ENCODE measurements at regions not wholly inside any gene's neighbourhood (a gene's known extent, or its start where the extent isn't known, plus 50 kb on each side); places are given as distances from the start of the nearest gene placed in this dataset.

DNA sequence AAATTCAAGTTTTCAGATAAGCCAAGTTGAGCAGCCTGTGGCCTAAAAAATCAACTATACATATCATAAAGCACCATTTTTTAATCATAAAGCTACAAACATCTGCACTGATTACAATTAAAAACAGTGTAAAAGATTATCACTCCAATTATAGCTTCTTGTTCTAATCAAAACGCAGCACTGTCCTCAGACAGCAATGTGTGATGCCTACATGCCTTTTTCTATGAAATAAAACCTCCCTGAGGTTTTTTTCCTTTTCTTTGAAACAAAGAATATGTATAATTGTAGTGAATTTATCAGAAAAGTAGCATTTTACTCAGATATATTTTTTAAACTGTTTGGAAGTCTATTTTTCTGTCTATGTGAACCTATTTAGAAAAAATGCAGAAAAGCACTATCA is 366.1 kb upstream of the CCNH start (continued):
- TF ChIP-seq HNRNPH1 (optimal IDR thresholded peaks at IDR 0.05; ENCODE audit: low read depth, low read length) (no peak), HOXB6 (CRISPR knock-in tag; IDR thresholded peaks at IDR 0.05; ENCODE audit: borderline replicate concordance) (no peak)

DNA sequence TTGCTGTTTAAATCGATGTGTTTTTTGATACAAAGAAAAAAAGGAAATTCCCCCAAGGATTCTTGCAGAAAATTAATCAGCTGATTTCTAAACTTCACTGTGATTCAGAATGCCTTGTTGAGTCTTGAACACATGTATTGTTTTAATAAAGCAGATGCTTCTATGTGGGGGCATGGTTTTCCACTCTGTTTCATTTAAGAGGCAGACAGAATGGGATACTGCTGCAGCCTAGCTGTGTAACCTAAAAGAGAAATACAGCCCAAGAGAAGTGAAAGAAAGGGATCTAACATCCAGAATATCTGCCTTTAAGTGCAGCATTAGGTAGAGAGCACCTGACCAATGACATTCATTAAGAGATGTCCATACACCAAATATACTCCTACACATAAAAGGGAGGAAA is 365.1 kb upstream of the CCNH start:
- CTCF ChIA-PET (ENCODE audit: low intra/inter-chr PET ratio), result no interaction called here
- no peaks in the 10 kb centered on the region for H3K9me1 ChIP-seq (ENCODE audit: control insufficient read depth, insufficient read depth, low read length)
- no peaks in the 10 kb centered on the region for H3K4me1 ChIP-seq (replicated peaks in 1 of 2; ENCODE audit: control insufficient read depth in 2 of 2, insufficient read depth in 2 of 2, low read length in 2 of 2)
- BruUV-seq (replicated peaks), result no TSS peak
- 4% methylated on average over 1 of the region's 1 CpG for WGBS (ENCODE audit: insufficient coverage, low coverage, missing lambda C conversion rate)
- H2AFZ ChIP-seq (ENCODE audit: low read depth, low read length), result no peak overlapping the region
- no peaks in the 10 kb centered on the region for H3K27me3 ChIP-seq (ENCODE audit: control insufficient read depth in 2 of 2, insufficient read depth in 2 of 2, low read length in 2 of 2)
- no peaks in the 10 kb centered on the region for H3K9me3 ChIP-seq (replicated peaks; ENCODE audit: control insufficient read depth, insufficient read depth, low read depth, low read length)
- H3K36me3 ChIP-seq (ENCODE audit: control insufficient read depth, insufficient read depth, low read length), result no peaks in the 10 kb centered on the region
- no peak overlapping the region for H3K9ac ChIP-seq (ENCODE audit: insufficient read depth in 1 of 2, low read depth in 2 of 2, low read length in 2 of 2)
- H3K4me3 ChIP-seq, result no peak overlapping the region
- no peak for FAIRE-seq
- H4K20me1 ChIP-seq (replicated peaks; ENCODE audit: control insufficient read depth, insufficient read depth, low read length), result no peaks in the 10 kb centered on the region
- no peaks in the 10 kb centered on the region for H3K79me2 ChIP-seq (ENCODE audit: control insufficient read depth, insufficient read depth, low read length)
- POLR2A ChIA-PET, result no interaction called here
- intact Hi-C loops (cut with micrococcal nuclease) (loop anchor here (10.0 kb wide), 1 partner anchor 353 kb away; no protein-coding TSS in a partner anchor), in situ Hi-C loops (cut with MboI) (no loop called here)
- H3K27ac ChIP-seq (ENCODE audit: extremely low read depth, low read depth, low read length), result no peak overlapping the region
- no peak for ATAC-seq
- DNase-seq (ENCODE audit: extremely low read depth in 1 of 4, low spot score in 3 of 4), result no peak
- no peak overlapping the region for H3K4me2 ChIP-seq (ENCODE audit: insufficient read depth, low read length)
- TF ChIP-seq KLF6 (CRISPR knock-in tag; IDR thresholded peaks at IDR 0.05; ENCODE audit: borderline replicate concordance) (no peak), RFX5 (IDR thresholded peaks at IDR 0.05; ENCODE audit: low read depth, low read length) (no peak), SIRT6 (IDR thresholded peaks at IDR 0.05; ENCODE audit: low read depth, low read length) (no peak)
- TF ChIP-seq, protein P1, sequence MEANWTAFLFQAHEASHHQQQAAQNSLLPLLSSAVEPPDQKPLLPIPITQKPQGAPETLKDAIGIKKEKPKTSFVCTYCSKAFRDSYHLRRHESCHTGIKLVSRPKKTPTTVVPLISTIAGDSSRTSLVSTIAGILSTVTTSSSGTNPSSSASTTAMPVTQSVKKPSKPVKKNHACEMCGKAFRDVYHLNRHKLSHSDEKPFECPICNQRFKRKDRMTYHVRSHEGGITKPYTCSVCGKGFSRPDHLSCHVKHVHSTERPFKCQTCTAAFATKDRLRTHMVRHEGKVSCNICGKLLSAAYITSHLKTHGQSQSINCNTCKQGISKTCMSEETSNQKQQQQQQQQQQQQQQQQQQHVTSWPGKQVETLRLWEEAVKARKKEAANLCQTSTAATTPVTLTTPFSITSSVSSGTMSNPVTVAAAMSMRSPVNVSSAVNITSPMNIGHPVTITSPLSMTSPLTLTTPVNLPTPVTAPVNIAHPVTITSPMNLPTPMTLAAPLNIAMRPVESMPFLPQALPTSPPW (CRISPR knock-in tag; IDR thresholded peaks at IDR 0.05), result no peak
- TF ChIP-seq, protein P2, sequence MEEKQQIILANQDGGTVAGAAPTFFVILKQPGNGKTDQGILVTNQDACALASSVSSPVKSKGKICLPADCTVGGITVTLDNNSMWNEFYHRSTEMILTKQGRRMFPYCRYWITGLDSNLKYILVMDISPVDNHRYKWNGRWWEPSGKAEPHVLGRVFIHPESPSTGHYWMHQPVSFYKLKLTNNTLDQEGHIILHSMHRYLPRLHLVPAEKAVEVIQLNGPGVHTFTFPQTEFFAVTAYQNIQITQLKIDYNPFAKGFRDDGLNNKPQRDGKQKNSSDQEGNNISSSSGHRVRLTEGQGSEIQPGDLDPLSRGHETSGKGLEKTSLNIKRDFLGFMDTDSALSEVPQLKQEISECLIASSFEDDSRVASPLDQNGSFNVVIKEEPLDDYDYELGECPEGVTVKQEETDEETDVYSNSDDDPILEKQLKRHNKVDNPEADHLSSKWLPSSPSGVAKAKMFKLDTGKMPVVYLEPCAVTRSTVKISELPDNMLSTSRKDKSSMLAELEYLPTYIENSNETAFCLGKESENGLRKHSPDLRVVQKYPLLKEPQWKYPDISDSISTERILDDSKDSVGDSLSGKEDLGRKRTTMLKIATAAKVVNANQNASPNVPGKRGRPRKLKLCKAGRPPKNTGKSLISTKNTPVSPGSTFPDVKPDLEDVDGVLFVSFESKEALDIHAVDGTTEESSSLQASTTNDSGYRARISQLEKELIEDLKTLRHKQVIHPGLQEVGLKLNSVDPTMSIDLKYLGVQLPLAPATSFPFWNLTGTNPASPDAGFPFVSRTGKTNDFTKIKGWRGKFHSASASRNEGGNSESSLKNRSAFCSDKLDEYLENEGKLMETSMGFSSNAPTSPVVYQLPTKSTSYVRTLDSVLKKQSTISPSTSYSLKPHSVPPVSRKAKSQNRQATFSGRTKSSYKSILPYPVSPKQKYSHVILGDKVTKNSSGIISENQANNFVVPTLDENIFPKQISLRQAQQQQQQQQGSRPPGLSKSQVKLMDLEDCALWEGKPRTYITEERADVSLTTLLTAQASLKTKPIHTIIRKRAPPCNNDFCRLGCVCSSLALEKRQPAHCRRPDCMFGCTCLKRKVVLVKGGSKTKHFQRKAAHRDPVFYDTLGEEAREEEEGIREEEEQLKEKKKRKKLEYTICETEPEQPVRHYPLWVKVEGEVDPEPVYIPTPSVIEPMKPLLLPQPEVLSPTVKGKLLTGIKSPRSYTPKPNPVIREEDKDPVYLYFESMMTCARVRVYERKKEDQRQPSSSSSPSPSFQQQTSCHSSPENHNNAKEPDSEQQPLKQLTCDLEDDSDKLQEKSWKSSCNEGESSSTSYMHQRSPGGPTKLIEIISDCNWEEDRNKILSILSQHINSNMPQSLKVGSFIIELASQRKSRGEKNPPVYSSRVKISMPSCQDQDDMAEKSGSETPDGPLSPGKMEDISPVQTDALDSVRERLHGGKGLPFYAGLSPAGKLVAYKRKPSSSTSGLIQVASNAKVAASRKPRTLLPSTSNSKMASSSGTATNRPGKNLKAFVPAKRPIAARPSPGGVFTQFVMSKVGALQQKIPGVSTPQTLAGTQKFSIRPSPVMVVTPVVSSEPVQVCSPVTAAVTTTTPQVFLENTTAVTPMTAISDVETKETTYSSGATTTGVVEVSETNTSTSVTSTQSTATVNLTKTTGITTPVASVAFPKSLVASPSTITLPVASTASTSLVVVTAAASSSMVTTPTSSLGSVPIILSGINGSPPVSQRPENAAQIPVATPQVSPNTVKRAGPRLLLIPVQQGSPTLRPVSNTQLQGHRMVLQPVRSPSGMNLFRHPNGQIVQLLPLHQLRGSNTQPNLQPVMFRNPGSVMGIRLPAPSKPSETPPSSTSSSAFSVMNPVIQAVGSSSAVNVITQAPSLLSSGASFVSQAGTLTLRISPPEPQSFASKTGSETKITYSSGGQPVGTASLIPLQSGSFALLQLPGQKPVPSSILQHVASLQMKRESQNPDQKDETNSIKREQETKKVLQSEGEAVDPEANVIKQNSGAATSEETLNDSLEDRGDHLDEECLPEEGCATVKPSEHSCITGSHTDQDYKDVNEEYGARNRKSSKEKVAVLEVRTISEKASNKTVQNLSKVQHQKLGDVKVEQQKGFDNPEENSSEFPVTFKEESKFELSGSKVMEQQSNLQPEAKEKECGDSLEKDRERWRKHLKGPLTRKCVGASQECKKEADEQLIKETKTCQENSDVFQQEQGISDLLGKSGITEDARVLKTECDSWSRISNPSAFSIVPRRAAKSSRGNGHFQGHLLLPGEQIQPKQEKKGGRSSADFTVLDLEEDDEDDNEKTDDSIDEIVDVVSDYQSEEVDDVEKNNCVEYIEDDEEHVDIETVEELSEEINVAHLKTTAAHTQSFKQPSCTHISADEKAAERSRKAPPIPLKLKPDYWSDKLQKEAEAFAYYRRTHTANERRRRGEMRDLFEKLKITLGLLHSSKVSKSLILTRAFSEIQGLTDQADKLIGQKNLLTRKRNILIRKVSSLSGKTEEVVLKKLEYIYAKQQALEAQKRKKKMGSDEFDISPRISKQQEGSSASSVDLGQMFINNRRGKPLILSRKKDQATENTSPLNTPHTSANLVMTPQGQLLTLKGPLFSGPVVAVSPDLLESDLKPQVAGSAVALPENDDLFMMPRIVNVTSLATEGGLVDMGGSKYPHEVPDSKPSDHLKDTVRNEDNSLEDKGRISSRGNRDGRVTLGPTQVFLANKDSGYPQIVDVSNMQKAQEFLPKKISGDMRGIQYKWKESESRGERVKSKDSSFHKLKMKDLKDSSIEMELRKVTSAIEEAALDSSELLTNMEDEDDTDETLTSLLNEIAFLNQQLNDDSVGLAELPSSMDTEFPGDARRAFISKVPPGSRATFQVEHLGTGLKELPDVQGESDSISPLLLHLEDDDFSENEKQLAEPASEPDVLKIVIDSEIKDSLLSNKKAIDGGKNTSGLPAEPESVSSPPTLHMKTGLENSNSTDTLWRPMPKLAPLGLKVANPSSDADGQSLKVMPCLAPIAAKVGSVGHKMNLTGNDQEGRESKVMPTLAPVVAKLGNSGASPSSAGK (IDR thresholded peaks at IDR 0.05), result no peak

Data from K562 (cell line).